ENCODE measurements at regions not wholly inside any gene's neighbourhood (a gene's known extent, or its start where the extent isn't known, plus 50 kb on each side); places are given as distances from the start of the nearest gene placed in this dataset.

GRCh38 chr6:33923857-33924514 is 120.2 kb upstream of the MLN start:
- DNase-seq (ENCODE audit: low spot score), result no peak

DNA sequence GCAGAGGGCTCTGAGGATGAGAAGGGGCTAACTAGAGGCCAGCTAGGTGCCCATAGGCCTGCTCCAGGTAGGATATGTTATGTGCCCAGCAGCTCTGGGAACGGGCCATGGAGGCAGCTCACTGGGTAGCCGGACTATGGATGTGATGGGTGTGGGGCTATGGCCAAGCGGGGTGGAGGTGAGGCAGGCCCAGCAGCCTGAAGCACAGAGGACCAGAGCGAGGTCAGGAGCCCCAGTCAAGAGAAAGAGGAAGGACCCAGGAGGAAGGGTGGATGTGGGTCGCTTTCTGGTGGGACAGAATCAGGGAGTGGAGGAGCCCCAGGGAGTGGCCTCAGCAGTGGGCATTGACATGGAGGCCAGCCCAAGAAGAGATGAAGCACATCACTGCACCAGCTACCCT is 117.9 kb upstream of the MLN start:
- no peak for DNase-seq (ENCODE audit: low spot score)

DNA sequence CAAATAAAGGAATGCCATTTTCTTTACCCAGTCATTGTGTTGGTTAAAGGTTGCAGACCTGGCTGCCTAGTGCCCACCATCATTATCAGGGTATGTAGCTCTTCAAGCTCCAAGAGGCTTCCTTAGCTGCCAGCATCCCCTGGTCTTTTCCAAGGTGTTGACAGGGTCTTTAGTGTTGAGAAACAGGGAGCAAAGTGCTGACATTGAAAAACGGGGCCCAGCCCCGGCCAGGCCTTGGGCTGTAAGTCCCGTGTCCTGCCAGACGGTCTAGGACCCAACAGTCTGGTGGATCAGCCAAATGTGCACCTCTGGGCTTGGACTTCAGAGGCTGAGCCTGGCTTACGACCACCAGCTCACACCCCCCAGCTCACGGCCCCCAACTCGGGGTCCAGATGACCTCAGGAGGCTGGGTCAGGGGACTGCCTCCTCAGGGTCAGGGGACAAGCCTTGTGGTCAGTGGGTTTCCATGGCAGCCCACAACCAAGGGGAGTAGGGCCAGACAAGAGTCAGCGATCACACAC is 114.4 kb upstream of the MLN start:
- no peak for DNase-seq (ENCODE audit: low spot score)

DNA sequence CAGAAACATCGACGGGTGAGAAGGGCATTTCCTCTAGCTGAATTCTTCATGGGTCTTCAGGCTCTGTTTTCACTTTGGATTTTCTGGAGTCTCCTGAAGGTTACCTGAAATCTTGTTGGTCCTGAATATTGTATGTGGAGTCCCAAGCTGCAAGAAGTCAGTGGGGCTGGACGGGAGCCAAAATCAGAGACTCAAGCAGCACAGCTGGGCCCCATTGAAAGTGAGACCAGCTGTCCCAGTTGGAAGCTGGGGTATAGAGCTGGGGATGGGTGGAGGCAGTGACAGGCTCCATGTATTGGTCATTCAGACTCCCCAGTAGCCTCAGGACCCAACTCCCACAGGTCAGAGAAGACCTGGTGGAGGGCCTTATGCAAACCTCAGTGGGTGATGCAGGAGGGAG is 111.3 kb upstream of the MLN start:
- DNase-seq (ENCODE audit: low spot score), result no peak

DNA sequence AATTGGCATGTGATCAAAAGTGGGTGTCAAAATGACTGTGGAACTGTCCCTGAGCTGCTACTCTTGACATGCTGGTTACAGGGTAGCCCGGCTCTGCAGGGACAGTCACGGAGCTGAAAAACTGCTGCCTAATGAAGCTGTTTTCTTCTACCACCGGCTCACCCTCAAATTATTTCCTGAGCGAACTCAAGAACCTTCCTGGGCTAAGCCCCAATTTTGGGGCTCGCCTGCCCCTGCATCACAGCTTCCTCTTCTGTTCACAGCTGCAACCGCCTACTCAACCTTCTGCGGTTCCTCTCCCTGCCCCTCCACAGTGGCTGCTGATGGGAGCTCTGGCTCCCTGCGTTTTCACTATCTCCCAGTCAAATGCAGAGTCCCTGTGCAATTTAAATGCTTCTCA is 110.8 kb upstream of the MLN start:
- no peak for DNase-seq (ENCODE audit: low spot score)

GRCh38 chr6:33912195-33912594 is 108.4 kb upstream of the MLN start:
- no peak for DNase-seq (ENCODE audit: low spot score)

DNA sequence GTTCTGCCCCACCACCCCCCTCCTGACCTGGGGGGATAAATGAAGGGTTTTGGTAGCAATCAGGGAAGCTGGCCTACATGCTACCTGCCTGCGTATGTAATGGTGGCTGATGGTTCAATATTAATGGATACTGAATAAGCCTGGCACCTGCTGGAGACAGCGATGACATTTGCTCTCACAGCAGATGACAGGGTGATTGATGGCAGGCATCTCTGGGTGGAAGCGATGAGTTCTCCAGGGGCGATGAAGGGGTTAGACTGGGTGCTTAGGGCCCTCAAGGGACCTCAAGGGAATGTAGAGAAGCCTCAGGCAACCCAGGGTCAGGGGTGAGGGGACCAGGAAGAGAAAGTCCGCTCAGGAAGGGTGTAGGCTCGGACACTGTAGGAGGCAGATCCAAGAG is 107.7 kb upstream of the MLN start:
- DNase-seq (ENCODE audit: low spot score), result no peak

DNA sequence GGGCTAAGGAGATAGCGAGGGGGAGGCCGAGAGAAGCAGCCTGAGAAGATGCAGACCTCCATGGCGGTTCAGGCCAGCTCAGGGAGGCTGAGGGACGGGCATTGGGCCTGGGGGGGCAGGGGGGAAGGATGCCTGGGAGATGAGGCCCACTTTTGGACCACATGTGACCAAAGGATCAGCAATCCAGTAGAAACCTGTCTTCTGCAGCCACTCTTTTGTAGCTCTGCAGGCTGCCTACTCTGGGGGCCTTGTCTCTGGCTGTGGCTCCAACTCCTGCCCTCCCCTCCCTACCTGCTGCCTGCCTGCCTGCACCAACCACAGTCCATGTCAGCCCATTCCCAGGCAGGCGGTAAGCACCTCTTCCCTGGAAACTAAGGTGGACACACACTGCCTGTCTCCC is 106.8 kb upstream of the MLN start:
- no peak for DNase-seq (ENCODE audit: low spot score)

GRCh38 chr6:33909737-33910136 is 105.9 kb upstream of the MLN start:
- no peak for DNase-seq (ENCODE audit: low spot score)

DNA sequence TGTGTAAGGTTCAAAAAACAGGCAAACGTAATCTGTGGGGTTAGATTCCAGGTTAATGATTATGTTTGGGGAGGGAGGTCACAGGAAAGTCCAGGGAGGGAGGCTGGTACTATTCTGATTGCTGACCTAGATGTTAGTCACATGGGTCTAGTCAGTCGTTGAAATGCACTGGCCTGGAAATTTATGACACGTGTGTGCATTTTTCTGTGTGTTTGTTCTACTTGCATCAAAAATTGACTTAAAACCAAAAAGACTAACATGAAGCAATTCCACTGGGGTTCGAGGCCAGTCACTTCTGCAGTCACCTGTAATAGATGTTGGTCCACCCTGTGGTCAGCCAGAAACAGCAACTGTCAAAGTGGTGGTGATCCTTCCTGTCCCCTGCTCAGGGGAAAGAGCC is 104.2 kb upstream of the MLN start:
- DNase-seq (ENCODE audit: low spot score), result no peak

- DNase-seq (ENCODE audit: low spot score), result no peak
These were observed 103.4 kb upstream of the MLN start for GRCh38 chr6:33907227-33907626.

GRCh38 chr6:33906439-33906838 is 102.6 kb upstream of the MLN start:
- no peak for DNase-seq (ENCODE audit: low spot score)

DNA sequence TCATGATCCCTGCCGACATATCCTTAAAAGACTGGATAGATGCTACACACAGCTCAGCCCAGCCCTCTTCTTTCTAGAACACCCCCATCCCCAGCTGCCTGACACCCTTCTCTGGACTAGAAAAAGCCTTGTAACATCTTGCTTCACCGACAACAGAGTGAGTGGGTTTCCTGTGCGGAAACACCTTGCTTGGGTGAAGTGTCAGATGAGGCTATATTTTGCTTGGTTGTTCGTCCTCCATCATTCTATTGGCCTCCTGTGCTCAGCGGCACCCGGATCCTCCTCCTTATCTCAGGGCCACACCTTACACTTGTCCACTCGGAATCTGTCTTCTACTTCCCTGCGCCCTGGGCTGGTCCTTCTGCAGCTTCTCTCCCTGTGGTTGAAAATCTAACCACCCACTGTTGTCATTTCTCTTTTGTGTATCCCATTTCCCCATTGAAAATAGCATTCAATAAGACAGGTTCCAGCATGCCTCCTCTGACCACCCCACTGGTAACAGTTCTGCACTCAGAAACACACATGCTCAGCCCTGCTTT is 101.3 kb upstream of the MLN start:
- no peak for DNase-seq (ENCODE audit: low spot score)

- DNase-seq (ENCODE audit: low spot score), result no peak
These were observed 100.9 kb upstream of the MLN start for GRCh38 chr6:33904747-33905065.

GRCh38 chr6:33904050-33904746 is 100.4 kb upstream of the MLN start:
- DNase-seq (ENCODE audit: low spot score), result no peak

GRCh38 chr6:33903579-33903978 is 99.8 kb upstream of the MLN start:
- DNase-seq (ENCODE audit: low spot score), result no peak

- DNase-seq (ENCODE audit: low spot score), result no peak
These were observed 98.7 kb upstream of the MLN start for GRCh38 chr6:33902457-33902853.

- no peak for DNase-seq (ENCODE audit: low spot score)
These were observed 98.1 kb upstream of the MLN start for GRCh38 chr6:33901822-33902456.

DNA sequence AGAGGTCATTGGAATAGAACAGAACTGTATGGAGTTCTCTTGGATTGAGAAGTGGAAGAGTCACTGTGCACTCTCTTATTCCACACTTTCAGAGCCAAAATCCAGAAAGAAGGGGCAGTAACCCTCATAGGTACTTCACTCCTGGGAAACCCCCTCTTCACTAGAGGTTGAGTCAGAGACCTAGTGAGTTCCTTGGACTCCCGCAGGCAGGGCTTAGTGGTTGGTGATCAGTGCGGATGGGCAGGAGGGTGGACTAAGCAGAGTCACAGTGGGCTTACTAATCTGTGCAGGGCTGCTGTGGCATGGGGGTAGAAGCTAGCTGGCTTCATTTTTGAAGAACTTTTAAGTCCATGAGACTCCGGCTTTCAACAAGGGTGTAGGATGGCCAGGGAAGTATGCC is 95.0 kb upstream of the MLN start:
- DNase-seq (ENCODE audit: low spot score), result no peak

DNA sequence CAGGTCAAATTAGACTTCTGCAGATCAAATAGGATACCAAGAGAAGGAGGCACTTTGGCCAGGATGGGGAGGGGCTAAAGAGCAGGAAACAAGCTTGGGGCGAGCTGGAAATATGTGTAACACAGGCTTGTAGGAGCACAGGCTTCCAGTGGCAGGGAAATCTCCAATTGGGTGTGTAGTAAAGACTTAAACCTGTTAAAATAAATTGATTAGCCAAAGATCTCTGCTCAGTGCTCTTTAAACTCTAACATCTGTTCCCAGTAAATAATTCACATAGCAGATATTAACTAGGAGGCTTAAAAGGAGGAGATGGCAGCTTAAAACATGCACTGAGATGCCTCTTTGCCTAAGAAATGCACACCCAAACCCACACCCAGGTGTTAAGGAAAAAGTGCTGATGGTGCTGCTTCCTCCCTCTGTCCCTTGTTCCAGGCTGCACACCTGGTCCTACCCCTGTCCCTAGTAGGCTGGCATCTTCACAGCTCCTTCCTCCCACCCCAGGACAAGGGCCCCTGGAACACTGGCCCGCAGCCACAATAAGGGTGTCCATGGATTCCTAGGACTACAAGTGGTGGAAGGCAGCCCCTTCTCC is 93.5 kb upstream of the MLN start:
- no peak for DNase-seq (ENCODE audit: low spot score)

DNA sequence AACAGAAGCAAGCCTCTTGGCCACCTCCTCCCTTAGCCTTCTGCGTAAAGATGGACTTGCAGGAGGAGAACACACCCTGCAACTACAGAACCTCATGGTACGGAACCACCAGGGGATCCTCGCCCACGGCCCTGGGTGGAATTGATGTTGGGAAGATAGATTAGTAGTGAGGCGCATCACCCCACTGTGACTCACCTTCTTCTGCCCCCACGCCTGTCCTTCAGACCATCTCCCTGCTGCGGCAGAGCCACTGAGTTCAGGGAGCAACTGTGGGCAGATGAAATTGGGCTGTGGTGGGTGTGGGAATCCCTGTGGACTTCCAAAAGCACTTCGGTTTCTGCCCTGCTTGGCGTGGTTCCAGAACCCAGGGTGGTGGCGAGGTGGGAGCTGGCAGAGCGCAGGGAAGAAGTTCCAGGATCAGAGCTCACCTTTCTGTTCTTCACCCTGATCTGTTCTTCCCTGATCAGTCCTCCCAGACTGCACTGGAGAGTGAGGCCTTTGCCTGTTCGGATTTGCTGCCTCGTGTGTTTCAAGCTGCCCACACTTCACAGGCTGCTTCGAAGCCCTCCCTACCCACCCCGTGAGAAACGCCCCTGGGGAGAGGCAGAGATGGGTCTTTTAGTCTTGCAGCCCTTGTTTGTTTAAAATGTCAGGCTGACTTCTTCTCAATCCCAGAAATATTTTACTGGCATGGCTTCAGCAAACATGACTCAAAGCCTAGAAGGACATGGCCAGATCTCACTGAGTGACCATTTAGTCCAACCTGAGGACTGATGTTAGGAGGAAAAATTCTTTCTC is 92.8 kb upstream of the MLN start:
- DNase-seq (ENCODE audit: low spot score), result no peak
